ENCODE measurements at regions not wholly inside any gene's neighbourhood (a gene's known extent, or its start where the extent isn't known, plus 50 kb on each side); places are given as distances from the start of the nearest gene placed in this dataset. TPM values are rescaled to one million over a fixed set of nuclear protein-coding genes. Genes with fewer than 3 reads are reported as not detected.

- no peak for DNase-seq (ENCODE audit: extremely low spot score)
- H3K27ac ChIP-seq (ENCODE audit: low read depth) = no peak overlapping the region
- 76% methylated on average over 10 of the region's 10 CpGs for WGBS
Measured at GRCh38 chr4:83664071-83664470, 128.2 kb downstream of the GPAT3 start.

GRCh38 chr4:83662204-83662603, 126.3 kb downstream of the GPAT3 start:
- Histone ChIP-seq H3K27ac (ENCODE audit: low read depth) (no peak overlapping the region), H3K36me3 (ENCODE audit: insufficient read depth) (no peaks in the 10 kb centered on the region), H3K4me3 (ENCODE audit: low read depth, low read length) (no peak overlapping the region), H3K4me1 (ENCODE audit: insufficient read depth) (no peaks in the 10 kb centered on the region)
- DNase-seq (ENCODE audit: extremely low spot score) = no peak
- WGBS = 55% methylated on average over 2 of the region's 2 CpGs

More at GRCh38 chr4:83664071-83664470, 128.2 kb downstream of the GPAT3 start:
- H3K4me1 ChIP-seq (ENCODE audit: insufficient read depth) = no peaks in the 10 kb centered on the region
- H3K36me3 ChIP-seq (ENCODE audit: insufficient read depth) = no peaks in the 10 kb centered on the region
- H3K4me3 ChIP-seq (ENCODE audit: low read depth, low read length) = no peak overlapping the region

- H3K4me3 ChIP-seq (ENCODE audit: low read depth, low read length) = no peak overlapping the region
- H3K27ac ChIP-seq (ENCODE audit: low read depth) = no peak overlapping the region
- no peaks in the 10 kb centered on the region for H3K4me1 ChIP-seq (ENCODE audit: insufficient read depth)
- DNase-seq (ENCODE audit: extremely low spot score) = no peak
- 68% methylated on average over 2 of the region's 2 CpGs for WGBS
- no peaks in the 10 kb centered on the region for H3K36me3 ChIP-seq (ENCODE audit: insufficient read depth)
Measured at GRCh38 chr4:83661359-83661758, 125.5 kb downstream of the GPAT3 start.

- Histone ChIP-seq H3K27ac (ENCODE audit: low read depth) (no peak overlapping the region), H3K4me1 (ENCODE audit: insufficient read depth) (no peaks in the 10 kb centered on the region), H3K36me3 (ENCODE audit: insufficient read depth) (no peaks in the 10 kb centered on the region), H3K4me3 (ENCODE audit: low read depth, low read length) (no peak overlapping the region)
- DNase-seq (ENCODE audit: extremely low spot score) = no peak
- WGBS = 28% methylated on average over 2 of the region's 2 CpGs
Measured at GRCh38 chr4:83660578-83660977, 124.7 kb downstream of the GPAT3 start.

- DNase-seq (ENCODE audit: extremely low spot score) = no peak
- Histone ChIP-seq H3K27ac (ENCODE audit: low read depth) (no peak overlapping the region), H3K4me3 (ENCODE audit: low read depth, low read length) (no peak overlapping the region), H3K4me1 (ENCODE audit: insufficient read depth) (no peaks in the 10 kb centered on the region), H3K36me3 (ENCODE audit: insufficient read depth) (no peaks in the 10 kb centered on the region)
- 66% methylated on average over 7 of the region's 7 CpGs for WGBS
Measured at GRCh38 chr4:83658806-83659205, 122.9 kb downstream of the GPAT3 start.

- Histone ChIP-seq H3K36me3 (ENCODE audit: insufficient read depth) (no peaks in the 10 kb centered on the region), H3K27ac (ENCODE audit: low read depth) (no peak overlapping the region), H3K4me1 (ENCODE audit: insufficient read depth) (no peaks in the 10 kb centered on the region), H3K4me3 (ENCODE audit: low read depth, low read length) (no peak overlapping the region)
- no peak for DNase-seq (ENCODE audit: extremely low spot score)
- 42% methylated on average over 2 of the region's 2 CpGs for WGBS
Measured at GRCh38 chr4:83657336-83657735, 121.4 kb downstream of the GPAT3 start.

Small RNA genes in the stretch of these regions (small RNA-seq; reads per million reads assigned to genes)
- not detected for gene RNU6-774P
